ENCODE measurements at regions not wholly inside any gene's neighbourhood (a gene's known extent, or its start where the extent isn't known, plus 50 kb on each side); places are given as distances from the start of the nearest gene placed in this dataset.

DNA sequence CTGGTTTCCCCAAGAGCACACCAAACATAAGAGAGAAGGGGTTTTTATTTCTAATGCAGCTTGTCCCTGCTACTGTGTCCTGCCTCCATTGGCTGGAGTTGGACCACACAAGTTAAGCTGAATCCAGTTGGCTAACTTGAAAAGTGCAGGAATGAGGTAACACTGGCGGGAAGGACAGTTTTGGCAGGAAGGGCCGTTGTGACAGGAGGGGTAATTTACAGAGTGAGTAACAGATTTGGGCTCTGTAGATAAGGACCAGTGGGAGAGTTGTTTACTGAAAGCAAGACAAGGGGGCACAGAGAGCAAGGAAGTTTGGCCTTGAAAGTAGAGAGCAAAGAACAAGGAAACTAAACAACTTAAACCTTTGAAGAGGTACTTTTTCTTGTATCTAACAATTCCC, 1623.3 kb upstream of the RAG2 start:
- Histone ChIP-seq H3K9me3 (peaks cover 4% of the 10 kb centered on the region), H3K27ac (no peak overlapping the region), H3K27me3 (ENCODE audit: insufficient read depth in 3 of 3, low read length in 2 of 3) (no peaks in the 10 kb centered on the region), H3K36me3 (ENCODE audit: insufficient read depth in 1 of 2, low read depth in 1 of 2) (no peaks in the 10 kb centered on the region), H3K4me1 (no peaks in the 10 kb centered on the region), H3K4me3 (no peak overlapping the region)
- ATAC-seq (no peak), DNase-seq (no peak)
- TF ChIP-seq, protein P1, sequence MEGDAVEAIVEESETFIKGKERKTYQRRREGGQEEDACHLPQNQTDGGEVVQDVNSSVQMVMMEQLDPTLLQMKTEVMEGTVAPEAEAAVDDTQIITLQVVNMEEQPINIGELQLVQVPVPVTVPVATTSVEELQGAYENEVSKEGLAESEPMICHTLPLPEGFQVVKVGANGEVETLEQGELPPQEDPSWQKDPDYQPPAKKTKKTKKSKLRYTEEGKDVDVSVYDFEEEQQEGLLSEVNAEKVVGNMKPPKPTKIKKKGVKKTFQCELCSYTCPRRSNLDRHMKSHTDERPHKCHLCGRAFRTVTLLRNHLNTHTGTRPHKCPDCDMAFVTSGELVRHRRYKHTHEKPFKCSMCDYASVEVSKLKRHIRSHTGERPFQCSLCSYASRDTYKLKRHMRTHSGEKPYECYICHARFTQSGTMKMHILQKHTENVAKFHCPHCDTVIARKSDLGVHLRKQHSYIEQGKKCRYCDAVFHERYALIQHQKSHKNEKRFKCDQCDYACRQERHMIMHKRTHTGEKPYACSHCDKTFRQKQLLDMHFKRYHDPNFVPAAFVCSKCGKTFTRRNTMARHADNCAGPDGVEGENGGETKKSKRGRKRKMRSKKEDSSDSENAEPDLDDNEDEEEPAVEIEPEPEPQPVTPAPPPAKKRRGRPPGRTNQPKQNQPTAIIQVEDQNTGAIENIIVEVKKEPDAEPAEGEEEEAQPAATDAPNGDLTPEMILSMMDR (IDR thresholded peaks at IDR 0.05), result no peak
- intact Hi-C loops (cut with DNase I), result no loop called here
- 50 to 63% (median 57%) methylated on average over 2 of the region's 2 CpGs for WGBS, 3 donors

DNA sequence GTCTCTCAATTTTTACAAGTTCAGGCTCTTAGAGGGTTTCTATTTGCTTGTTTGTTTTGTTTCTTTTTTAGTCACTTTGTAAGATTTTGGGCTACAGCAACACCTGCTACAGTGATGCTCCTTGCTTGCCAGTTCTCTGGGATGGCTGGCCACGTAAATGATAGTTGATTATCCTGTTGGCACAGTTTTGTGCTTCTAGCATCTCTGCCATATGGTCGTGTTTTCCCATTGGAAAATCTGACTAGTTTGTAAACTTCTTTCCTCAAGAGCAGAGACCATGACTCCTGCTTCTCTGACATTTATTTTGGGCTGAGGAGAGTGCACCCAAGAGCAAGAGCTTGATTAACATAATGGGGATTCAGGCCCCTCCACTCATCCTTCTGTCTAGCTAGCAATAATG, 1621.6 kb upstream of the RAG2 start:
- WGBS, 3 donors, result 20 to 32% (median 32%) methylated on average over 2 of the region's 2 CpGs
- H3K9me3 ChIP-seq, result peaks cover 4% of the 10 kb centered on the region
- H3K4me1 ChIP-seq, result no peaks in the 10 kb centered on the region
- no peaks in the 10 kb centered on the region for H3K27me3 ChIP-seq (ENCODE audit: insufficient read depth in 3 of 3, low read length in 2 of 3)
- H3K4me3 ChIP-seq, result no peak overlapping the region
- intact Hi-C loops (cut with DNase I), result no loop called here
- DNase-seq, result no peak
- no peaks in the 10 kb centered on the region for H3K36me3 ChIP-seq (ENCODE audit: insufficient read depth in 1 of 2, low read depth in 1 of 2)
- no peak for ATAC-seq
- no peak overlapping the region for H3K27ac ChIP-seq
- TF ChIP-seq, protein P1 (IDR thresholded peaks at IDR 0.05), result no peak

DNA sequence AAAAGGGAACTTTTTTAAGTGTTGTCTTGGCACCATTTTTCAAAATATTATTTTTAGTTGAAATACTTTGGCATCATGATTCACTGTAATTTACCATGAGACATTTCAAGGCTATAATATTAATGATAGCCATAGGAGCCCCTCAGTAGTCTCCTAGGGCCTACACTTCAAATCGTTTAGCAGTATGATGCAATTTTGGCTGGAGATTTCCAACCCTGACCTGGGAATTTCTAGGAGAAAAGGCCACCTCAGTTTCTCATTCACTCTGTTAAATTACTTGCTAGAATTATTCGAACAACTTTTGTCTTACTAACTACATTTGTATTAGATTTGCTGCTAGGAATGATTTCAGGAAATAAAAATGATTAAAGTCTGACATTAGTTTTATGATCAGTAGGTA, 1610.9 kb upstream of the RAG2 start:
- WGBS, 3 donors, result 42 to 45% (median 44%) methylated on average over 2 of the region's 2 CpGs
- TF ChIP-seq, protein P1 (IDR thresholded peaks at IDR 0.05), result no peak

DNA sequence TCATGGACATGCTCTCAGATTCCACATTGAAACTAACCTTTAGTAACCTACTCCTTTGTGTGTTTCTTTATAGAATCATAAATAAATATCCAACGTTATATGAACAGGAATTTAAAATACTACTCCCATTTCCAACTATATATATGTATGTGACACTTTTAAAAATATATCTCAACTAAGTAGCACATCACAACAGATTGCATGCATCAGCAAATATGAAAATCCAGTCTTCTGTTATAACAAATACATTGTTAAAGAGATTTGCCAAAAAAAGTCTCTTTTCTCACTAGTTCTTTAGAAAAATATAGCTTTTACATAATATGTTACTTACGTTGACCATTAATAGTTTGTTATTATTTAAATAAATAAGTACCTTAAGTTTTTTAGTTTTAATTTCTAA, 1608.6 kb upstream of the RAG2 start:
- no peaks in the 10 kb centered on the region for H3K4me1 ChIP-seq
- H3K9me3 ChIP-seq, result no peaks in the 10 kb centered on the region
- TF ChIP-seq, protein P1 (IDR thresholded peaks at IDR 0.05), result no peak
- no peaks in the 10 kb centered on the region for H3K27me3 ChIP-seq (ENCODE audit: insufficient read depth in 3 of 3, low read length in 2 of 3)
- WGBS, 3 donors, result 84 to 86% (median 85%) methylated on average over 2 of the region's 2 CpGs
- no peak overlapping the region for H3K27ac ChIP-seq
- intact Hi-C loops (cut with DNase I), result no loop called here
- DNase-seq (no peak), ATAC-seq (no peak)
- no peaks in the 10 kb centered on the region for H3K36me3 ChIP-seq (ENCODE audit: insufficient read depth in 1 of 2, low read depth in 1 of 2)
- H3K4me3 ChIP-seq, result no peak overlapping the region

More for the DNA sequence above, 1610.9 kb upstream of the RAG2 start:
- H3K36me3 ChIP-seq (ENCODE audit: insufficient read depth in 1 of 2, low read depth in 1 of 2), result no peaks in the 10 kb centered on the region
- no peak overlapping the region for H3K4me3 ChIP-seq
- no peak for DNase-seq
- H3K9me3 ChIP-seq, result no peaks in the 10 kb centered on the region
- no peaks in the 10 kb centered on the region for H3K4me1 ChIP-seq
- no peak overlapping the region for H3K27ac ChIP-seq
- no peaks in the 10 kb centered on the region for H3K27me3 ChIP-seq (ENCODE audit: insufficient read depth in 3 of 3, low read length in 2 of 3)
- ATAC-seq, result no peak
- intact Hi-C loops (cut with DNase I), result no loop called here

DNA sequence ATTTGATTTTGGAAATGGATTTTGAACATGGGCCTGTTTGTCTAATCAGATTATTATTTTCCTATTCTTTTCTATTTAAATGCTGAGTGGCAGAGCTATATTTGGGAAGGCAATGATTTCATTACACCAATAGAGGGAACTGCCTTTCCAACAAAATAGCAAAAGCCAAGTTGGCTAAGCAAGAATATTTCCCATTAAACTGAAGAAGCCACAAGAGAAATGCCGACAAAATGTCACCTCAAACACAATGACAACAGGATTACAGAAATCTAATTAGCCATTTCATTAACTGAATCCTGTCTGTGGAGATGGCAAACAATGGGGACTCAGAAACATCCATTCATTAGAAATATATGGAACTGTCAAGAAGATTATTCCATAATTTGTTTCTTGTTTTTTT, 1593.1 kb upstream of the RAG2 start:
- no peaks in the 10 kb centered on the region for H3K9me3 ChIP-seq
- H3K36me3 ChIP-seq (ENCODE audit: insufficient read depth in 1 of 2, low read depth in 1 of 2), result no peaks in the 10 kb centered on the region
- H3K4me1 ChIP-seq, result no peaks in the 10 kb centered on the region
- DNase-seq (no peak), ATAC-seq (no peak)
- no peaks in the 10 kb centered on the region for H3K27me3 ChIP-seq (ENCODE audit: insufficient read depth in 3 of 3, low read length in 2 of 3)
- 63 to 73% (median 65%) methylated on average over 1 of the region's 1 CpG for WGBS, 3 donors
- no peak overlapping the region for H3K4me3 ChIP-seq
- no peak overlapping the region for H3K27ac ChIP-seq
- intact Hi-C loops (cut with DNase I), result no loop called here
- TF ChIP-seq, protein P1 (IDR thresholded peaks at IDR 0.05), result no peak

Measured in psoas muscle (tissue), 7 donors.